HEK293 (cell line): ENCODE measurements at regions not wholly inside any gene's neighbourhood (a gene's known extent, or its start where the extent isn't known, plus 50 kb on each side); places are given as distances from the start of the nearest gene placed in this dataset.

Experiments
- CTCF ChIA-PET: fragments of 350-600 bp; formaldehyde crosslinking; extraction: SDS; loops from one replicate; lab custom pipeline; 2021; ENCODE audit warnings: antibody characterized with exemption; lab: Yijun Ruan, JAX
- POLR2A ChIA-PET: fragments of 300-600 bp; formaldehyde crosslinking; extraction: SDS; loops from one replicate; lab custom pipeline; 2020; ENCODE audit warnings: antibody characterized with exemption, inconsistent platforms; lab: Yijun Ruan, JAX
- H3K27ac ChIP-seq: fragments of 200-500 bp; sonication (Bioruptor generic); 2 replicates; pipeline ENCODE4 v1.5.1; 2014; ENCODE audit warnings: low read depth, low read length, control low read depth, inconsistent platforms; ENCODE audit errors: extremely low read depth
- H3K36me3 ChIP-seq, 2 experiments: fragments of 200-500 bp in 1 of 2; sonication (Bioruptor generic) in 1 of 2; 1 replicate in 1 of 2; 2 replicates in 1 of 2; pipeline ENCODE4 v1.5.1; 2014 to 2017; ENCODE audit warnings: inconsistent platforms in 2 of 2, low read length in 2 of 2; ENCODE audit not compliant: control insufficient read depth in 2 of 2, insufficient read depth in 1 of 2
- H3K4me1 ChIP-seq: fragments of 200-500 bp; sonication (Bioruptor generic); 2 replicates; pipeline ENCODE4 v1.5.1; 2014; ENCODE audit warnings: mild to moderate bottlenecking, low read length, inconsistent platforms; ENCODE audit not compliant: control insufficient read depth, insufficient read depth
- H3K4me3 ChIP-seq: 2 replicates; pipeline ENCODE4 v1.5.1; 2011; ENCODE audit warnings: low read depth, mild to moderate bottlenecking, control low read depth, low read length, moderate library complexity
- H3K9me3 ChIP-seq: fragments of 200-500 bp; sonication (Bioruptor generic); 2 replicates; pipeline ENCODE4 v1.5.1; 2014; ENCODE audit warnings: low read depth, low read length, inconsistent platforms; ENCODE audit not compliant: control insufficient read depth, insufficient read depth
- GLI4 ChIP-seq: fragments of 450-650 bp; formaldehyde crosslinking; IDR thresholded peaks from 2 replicates; pipeline ENCODE4 v1.5.1; 2016; ENCODE audit warnings: missing biosample characterization, missing genetic modification characterization
- ZFP69B ChIP-seq: fragments of 450-650 bp; formaldehyde crosslinking; IDR thresholded peaks from 2 replicates; pipeline ENCODE4 v1.5.1; 2016; ENCODE audit warnings: missing biosample characterization, missing genetic modification characterization
- ZNF132 ChIP-seq: fragments of 450-650 bp; formaldehyde crosslinking; IDR thresholded peaks from 2 replicates; pipeline ENCODE4 v1.5.1; 2017; ENCODE audit warnings: missing biosample characterization, missing genetic modification characterization, borderline replicate concordance
- ZNF16 ChIP-seq: fragments of 450-650 bp; formaldehyde crosslinking; IDR thresholded peaks from 2 replicates; pipeline ENCODE4 v1.5.1; 2016; ENCODE audit warnings: low read depth, missing biosample characterization, missing genetic modification characterization
- ZNF2 ChIP-seq: fragments of 450-650 bp; formaldehyde crosslinking; IDR thresholded peaks from 2 replicates; pipeline ENCODE4 v1.5.1; 2016; ENCODE audit warnings: missing biosample characterization, missing genetic modification characterization
- ZNF266 ChIP-seq: fragments of 450-650 bp; formaldehyde crosslinking; IDR thresholded peaks from 2 replicates; pipeline ENCODE4 v1.5.1; 2016; ENCODE audit warnings: missing biosample characterization, missing genetic modification characterization, low read depth
- ZNF391 ChIP-seq: fragments of 450-650 bp; formaldehyde crosslinking; IDR thresholded peaks from 2 replicates; pipeline ENCODE4 v1.5.1; 2016; ENCODE audit warnings: low read depth, missing biosample characterization, missing genetic modification characterization, borderline replicate concordance
- ZNF501 ChIP-seq: fragments of 450-650 bp; formaldehyde crosslinking; IDR thresholded peaks from 2 replicates; pipeline ENCODE4 v1.5.1; 2016; ENCODE audit warnings: missing biosample characterization, missing genetic modification characterization
- ZNF530 ChIP-seq: fragments of 450-650 bp; formaldehyde crosslinking; IDR thresholded peaks from 2 replicates; pipeline ENCODE4 v1.5.1; 2016; ENCODE audit warnings: low read depth, missing biosample characterization, missing genetic modification characterization
- TF ChIP-seq, protein P1 (sequence below): fragments of 450-650 bp; formaldehyde crosslinking; IDR thresholded peaks from 2 replicates; pipeline ENCODE4 v1.5.1; 2016; ENCODE audit warnings: missing biosample characterization, missing genetic modification characterization
- TF ChIP-seq, protein P2 (sequence below): fragments of 450-650 bp; formaldehyde crosslinking; IDR thresholded peaks from 2 replicates; pipeline ENCODE4 v1.5.1; 2016; ENCODE audit warnings: missing biosample characterization, missing genetic modification characterization
- TF ChIP-seq, protein P3 (sequence below): fragments of 450-650 bp; formaldehyde crosslinking; IDR thresholded peaks from 2 replicates; pipeline ENCODE4 v1.5.1; 2016; ENCODE audit warnings: missing biosample characterization, missing genetic modification characterization
- TF ChIP-seq, protein P4 (sequence below): fragments of 450-650 bp; formaldehyde crosslinking; IDR thresholded peaks from 2 replicates; pipeline ENCODE4 v1.5.1; 2017; ENCODE audit warnings: missing biosample characterization, missing genetic modification characterization
- TF ChIP-seq, protein P5 (sequence below): fragments of 450-650 bp; formaldehyde crosslinking; IDR thresholded peaks from 2 replicates; pipeline ENCODE4; 2016; ENCODE audit warnings: missing biosample characterization, missing genetic modification characterization
- TF ChIP-seq, protein P6 (sequence below): fragments of 450-650 bp; formaldehyde crosslinking; IDR thresholded peaks from 2 replicates; pipeline ENCODE4 v1.5.1; 2016; ENCODE audit warnings: missing biosample characterization, missing genetic modification characterization

DNA sequence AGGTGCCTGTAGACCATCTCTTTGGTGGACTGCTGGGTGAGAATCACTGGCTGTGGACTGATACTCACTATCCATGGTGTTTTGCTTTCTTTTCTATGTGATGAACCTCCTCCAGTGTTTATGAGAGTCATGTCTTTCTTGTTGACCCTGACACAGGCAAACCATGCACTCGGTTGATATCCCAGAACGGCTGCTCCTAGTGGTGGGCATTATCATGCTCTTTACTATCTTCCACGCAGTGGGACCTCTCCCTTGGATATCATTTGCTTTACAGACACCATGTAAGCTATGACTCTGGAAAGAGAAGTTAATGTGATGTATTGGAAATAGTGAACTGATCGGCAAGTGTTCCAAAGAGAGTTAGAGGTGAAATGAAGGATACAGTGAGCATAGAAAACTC is 1455.6 kb downstream of the BRINP3 start:
- Histone ChIP-seq H3K27ac (no peak overlapping the region), H3K36me3 (no peaks in the 10 kb centered on the region), H3K9me3 (no peaks in the 10 kb centered on the region), H3K4me1 (no peaks in the 10 kb centered on the region), H3K4me3 (no peak overlapping the region)
- POLR2A ChIA-PET: no interaction called here
- CTCF ChIA-PET: no interaction called here
- TF ChIP-seq ZNF501 (no peak), ZNF132 (no peak), GLI4 (no peak), ZNF2 (tag by site-specific recombination) (no peak), ZNF391 (tag by site-specific recombination) (no peak), ZNF16 (tag by site-specific recombination) (no peak)
- TF ChIP-seq, protein P1, sequence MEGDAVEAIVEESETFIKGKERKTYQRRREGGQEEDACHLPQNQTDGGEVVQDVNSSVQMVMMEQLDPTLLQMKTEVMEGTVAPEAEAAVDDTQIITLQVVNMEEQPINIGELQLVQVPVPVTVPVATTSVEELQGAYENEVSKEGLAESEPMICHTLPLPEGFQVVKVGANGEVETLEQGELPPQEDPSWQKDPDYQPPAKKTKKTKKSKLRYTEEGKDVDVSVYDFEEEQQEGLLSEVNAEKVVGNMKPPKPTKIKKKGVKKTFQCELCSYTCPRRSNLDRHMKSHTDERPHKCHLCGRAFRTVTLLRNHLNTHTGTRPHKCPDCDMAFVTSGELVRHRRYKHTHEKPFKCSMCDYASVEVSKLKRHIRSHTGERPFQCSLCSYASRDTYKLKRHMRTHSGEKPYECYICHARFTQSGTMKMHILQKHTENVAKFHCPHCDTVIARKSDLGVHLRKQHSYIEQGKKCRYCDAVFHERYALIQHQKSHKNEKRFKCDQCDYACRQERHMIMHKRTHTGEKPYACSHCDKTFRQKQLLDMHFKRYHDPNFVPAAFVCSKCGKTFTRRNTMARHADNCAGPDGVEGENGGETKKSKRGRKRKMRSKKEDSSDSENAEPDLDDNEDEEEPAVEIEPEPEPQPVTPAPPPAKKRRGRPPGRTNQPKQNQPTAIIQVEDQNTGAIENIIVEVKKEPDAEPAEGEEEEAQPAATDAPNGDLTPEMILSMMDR (tag by site-specific recombination): no peak
- TF ChIP-seq, protein P2, sequence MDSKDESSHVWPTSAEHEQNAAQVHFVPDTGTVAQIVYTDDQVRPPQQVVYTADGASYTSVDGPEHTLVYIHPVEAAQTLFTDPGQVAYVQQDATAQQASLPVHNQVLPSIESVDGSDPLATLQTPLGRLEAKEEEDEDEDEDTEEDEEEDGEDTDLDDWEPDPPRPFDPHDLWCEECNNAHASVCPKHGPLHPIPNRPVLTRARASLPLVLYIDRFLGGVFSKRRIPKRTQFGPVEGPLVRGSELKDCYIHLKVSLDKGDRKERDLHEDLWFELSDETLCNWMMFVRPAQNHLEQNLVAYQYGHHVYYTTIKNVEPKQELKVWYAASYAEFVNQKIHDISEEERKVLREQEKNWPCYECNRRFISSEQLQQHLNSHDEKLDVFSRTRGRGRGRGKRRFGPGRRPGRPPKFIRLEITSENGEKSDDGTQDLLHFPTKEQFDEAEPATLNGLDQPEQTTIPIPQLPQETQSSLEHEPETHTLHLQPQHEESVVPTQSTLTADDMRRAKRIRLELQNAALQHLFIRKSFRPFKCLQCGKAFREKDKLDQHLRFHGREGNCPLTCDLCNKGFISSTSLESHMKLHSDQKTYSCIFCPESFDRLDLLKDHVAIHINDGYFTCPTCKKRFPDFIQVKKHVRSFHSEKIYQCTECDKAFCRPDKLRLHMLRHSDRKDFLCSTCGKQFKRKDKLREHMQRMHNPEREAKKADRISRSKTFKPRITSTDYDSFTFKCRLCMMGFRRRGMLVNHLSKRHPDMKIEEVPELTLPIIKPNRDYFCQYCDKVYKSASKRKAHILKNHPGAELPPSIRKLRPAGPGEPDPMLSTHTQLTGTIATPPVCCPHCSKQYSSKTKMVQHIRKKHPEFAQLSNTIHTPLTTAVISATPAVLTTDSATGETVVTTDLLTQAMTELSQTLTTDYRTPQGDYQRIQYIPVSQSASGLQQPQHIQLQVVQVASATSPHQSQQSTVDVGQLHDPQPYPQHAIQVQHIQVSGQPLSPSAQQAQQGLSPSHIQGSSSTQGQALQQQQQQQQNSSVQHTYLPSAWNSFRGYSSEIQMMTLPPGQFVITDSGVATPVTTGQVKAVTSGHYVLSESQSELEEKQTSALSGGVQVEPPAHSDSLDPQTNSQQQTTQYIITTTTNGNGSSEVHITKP (tag by site-specific recombination): no peak
- TF ChIP-seq, protein P3, sequence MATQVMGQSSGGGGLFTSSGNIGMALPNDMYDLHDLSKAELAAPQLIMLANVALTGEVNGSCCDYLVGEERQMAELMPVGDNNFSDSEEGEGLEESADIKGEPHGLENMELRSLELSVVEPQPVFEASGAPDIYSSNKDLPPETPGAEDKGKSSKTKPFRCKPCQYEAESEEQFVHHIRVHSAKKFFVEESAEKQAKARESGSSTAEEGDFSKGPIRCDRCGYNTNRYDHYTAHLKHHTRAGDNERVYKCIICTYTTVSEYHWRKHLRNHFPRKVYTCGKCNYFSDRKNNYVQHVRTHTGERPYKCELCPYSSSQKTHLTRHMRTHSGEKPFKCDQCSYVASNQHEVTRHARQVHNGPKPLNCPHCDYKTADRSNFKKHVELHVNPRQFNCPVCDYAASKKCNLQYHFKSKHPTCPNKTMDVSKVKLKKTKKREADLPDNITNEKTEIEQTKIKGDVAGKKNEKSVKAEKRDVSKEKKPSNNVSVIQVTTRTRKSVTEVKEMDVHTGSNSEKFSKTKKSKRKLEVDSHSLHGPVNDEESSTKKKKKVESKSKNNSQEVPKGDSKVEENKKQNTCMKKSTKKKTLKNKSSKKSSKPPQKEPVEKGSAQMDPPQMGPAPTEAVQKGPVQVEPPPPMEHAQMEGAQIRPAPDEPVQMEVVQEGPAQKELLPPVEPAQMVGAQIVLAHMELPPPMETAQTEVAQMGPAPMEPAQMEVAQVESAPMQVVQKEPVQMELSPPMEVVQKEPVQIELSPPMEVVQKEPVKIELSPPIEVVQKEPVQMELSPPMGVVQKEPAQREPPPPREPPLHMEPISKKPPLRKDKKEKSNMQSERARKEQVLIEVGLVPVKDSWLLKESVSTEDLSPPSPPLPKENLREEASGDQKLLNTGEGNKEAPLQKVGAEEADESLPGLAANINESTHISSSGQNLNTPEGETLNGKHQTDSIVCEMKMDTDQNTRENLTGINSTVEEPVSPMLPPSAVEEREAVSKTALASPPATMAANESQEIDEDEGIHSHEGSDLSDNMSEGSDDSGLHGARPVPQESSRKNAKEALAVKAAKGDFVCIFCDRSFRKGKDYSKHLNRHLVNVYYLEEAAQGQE: no peak
- TF ChIP-seq, protein P4, sequence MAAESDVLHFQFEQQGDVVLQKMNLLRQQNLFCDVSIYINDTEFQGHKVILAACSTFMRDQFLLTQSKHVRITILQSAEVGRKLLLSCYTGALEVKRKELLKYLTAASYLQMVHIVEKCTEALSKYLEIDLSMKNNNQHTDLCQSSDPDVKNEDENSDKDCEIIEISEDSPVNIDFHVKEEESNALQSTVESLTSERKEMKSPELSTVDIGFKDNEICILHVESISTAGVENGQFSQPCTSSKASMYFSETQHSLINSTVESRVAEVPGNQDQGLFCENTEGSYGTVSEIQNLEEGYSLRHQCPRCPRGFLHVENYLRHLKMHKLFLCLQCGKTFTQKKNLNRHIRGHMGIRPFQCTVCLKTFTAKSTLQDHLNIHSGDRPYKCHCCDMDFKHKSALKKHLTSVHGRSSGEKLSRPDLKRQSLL (tag by site-specific recombination): no peak
- TF ChIP-seq, protein P5, sequence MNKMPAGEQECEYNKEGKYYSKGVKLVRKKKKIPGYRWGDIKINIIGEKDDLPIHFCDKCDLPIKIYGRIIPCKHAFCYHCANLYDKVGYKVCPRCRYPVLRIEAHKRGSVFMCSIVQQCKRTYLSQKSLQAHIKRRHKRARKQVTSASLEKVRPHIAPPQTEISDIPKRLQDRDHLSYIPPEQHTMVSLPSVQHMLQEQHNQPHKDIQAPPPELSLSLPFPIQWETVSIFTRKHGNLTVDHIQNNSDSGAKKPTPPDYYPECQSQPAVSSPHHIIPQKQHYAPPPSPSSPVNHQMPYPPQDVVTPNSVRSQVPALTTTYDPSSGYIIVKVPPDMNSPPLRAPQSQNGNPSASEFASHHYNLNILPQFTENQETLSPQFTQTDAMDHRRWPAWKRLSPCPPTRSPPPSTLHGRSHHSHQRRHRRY (tag by site-specific recombination): no peak

DNA sequence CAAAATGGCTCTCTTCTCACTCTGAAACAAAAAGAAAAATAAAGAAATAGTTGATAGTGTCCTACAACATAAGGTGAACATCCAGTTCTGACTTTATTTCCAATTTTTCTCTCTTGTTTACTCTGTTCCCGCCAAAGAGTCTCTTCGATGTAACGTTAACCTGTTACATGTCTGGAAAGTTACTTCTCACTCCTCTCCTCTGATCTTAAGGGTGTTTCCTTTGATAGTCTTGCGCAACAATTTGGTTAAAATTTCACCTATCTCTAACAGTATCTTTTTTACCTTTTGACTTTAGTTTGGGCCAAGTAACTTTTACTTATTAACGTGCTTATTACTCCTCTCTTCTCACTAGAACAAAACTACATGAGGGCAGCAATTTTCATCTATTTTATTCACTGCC is 1450.2 kb downstream of the BRINP3 start:
- Histone ChIP-seq H3K4me1 (no peaks in the 10 kb centered on the region), H3K9me3 (no peaks in the 10 kb centered on the region), H3K36me3 (no peaks in the 10 kb centered on the region), H3K27ac (no peak overlapping the region), H3K4me3 (no peak overlapping the region)
- TF ChIP-seq ZFP69B (tag by site-specific recombination) (no peak), ZNF16 (tag by site-specific recombination) (no peak), ZNF266 (tag by site-specific recombination) (no peak), ZNF530 (tag by site-specific recombination) (no peak)
- TF ChIP-seq, protein P6, sequence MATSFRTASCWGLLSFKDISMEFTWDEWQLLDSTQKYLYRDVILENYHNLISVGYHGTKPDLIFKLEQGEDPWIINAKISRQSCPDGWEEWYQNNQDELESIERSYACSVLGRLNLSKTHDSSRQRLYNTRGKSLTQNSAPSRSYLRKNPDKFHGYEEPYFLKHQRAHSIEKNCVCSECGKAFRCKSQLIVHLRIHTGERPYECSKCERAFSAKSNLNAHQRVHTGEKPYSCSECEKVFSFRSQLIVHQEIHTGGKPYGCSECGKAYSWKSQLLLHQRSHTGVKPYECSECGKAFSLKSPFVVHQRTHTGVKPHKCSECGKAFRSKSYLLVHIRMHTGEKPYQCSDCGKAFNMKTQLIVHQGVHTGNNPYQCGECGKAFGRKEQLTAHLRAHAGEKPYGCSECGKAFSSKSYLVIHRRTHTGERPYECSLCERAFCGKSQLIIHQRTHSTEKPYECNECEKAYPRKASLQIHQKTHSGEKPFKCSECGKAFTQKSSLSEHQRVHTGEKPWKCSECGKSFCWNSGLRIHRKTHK (tag by site-specific recombination): no peak
- TF ChIP-seq, protein P2 (tag by site-specific recombination): no peak
- CTCF ChIA-PET: no interaction called here
- POLR2A ChIA-PET: no interaction called here
